Caco-2 (cell line): ENCODE measurements at regions not wholly inside any gene's neighbourhood (a gene's known extent, or its start where the extent isn't known, plus 50 kb on each side); places are given as distances from the start of the nearest gene placed in this dataset.

Experiments used
- BruUV-seq: library from RNA; stranded (reverse); fragments of 400-500 nt; replicated peaks from 2 replicates; lab custom pipeline; 2021; lab: Mats Ljungman, UMichigan
- CTCF ChIA-PET: fragments of 300-600 bp; sonication (Branson Sonifier 250); formaldehyde crosslinking; loops from one replicate; lab custom pipeline; 2022; ENCODE audit warnings: antibody characterized with exemption; lab: Charles Lee
- POLR2A ChIA-PET: fragments of 300-600 bp; sonication (Branson Sonifier 250); formaldehyde crosslinking; loops from one replicate; lab custom pipeline; 2022; ENCODE audit warnings: antibody characterized with exemption; lab: Charles Lee
- DNase-seq, 2 experiments: peaks; one replicate each; pipeline versions ENCODE4 v3.0.0 to v3.0.0-alpha.2; 2020 to 2022
- H3K27me3 ChIP-seq: replicated peaks from 2 replicates; pipeline ENCODE4 v1.6.0; 2011; ENCODE audit warnings: low read length; ENCODE audit not compliant: control insufficient read depth, insufficient read depth
- H3K36me3 ChIP-seq: 2 replicates; pipeline ENCODE4 v1.5.1; 2011; ENCODE audit warnings: low read length; ENCODE audit not compliant: control insufficient read depth, insufficient read depth
- H3K4me1 ChIP-seq: fragments of 250-450 bp; sonication (Bioruptor Pico); 2 replicates; pipeline ENCODE4 v1.5.1; 2020; ENCODE audit warnings: mild to moderate bottlenecking
- H3K4me3 ChIP-seq: 2 replicates; pipeline ENCODE4 v1.5.1; 2011; ENCODE audit warnings: low read depth, mild to moderate bottlenecking, control low read depth, low read length
- H3K9me3 ChIP-seq: fragments of 250-450 bp; sonication (Bioruptor Pico); 2 replicates; pipeline ENCODE4 v1.5.1; 2020; ENCODE audit warnings: mild to moderate bottlenecking, moderate library complexity
- H3K27ac Mint-ChIP-seq: one replicate; pipeline ENCODE4 v1.8.0; 2022; ENCODE audit warnings: mixed read lengths; ENCODE audit not compliant: unreplicated experiment
- H3K27me3 Mint-ChIP-seq: one replicate; pipeline ENCODE4 v1.8.0; 2022; ENCODE audit warnings: mixed read lengths; ENCODE audit not compliant: insufficient read depth, unreplicated experiment
- H3K36me3 Mint-ChIP-seq: one replicate; pipeline ENCODE4 v1.8.0; 2022; ENCODE audit warnings: mild to moderate bottlenecking, mixed read lengths; ENCODE audit not compliant: insufficient read depth, unreplicated experiment
- H3K4me1 Mint-ChIP-seq: one replicate; pipeline ENCODE4 v1.8.0; 2022; ENCODE audit warnings: low read depth, mixed read lengths; ENCODE audit not compliant: unreplicated experiment
- H3K4me3 Mint-ChIP-seq: one replicate; pipeline ENCODE4 v1.8.0; 2022; ENCODE audit warnings: mild to moderate bottlenecking, moderate library complexity, mixed read lengths; ENCODE audit not compliant: unreplicated experiment
- H3K9me3 Mint-ChIP-seq: one replicate; pipeline ENCODE4 v1.8.0; 2022; ENCODE audit warnings: mixed read lengths; ENCODE audit not compliant: unreplicated experiment
- intact Hi-C: fragments of 100-400 bp; cut with micrococcal nuclease; formaldehyde crosslinking; loops from one replicate; pipeline ENCODE4 v1.10.0; 2022; ENCODE audit not compliant: unreplicated experiment
- TF ChIP-seq, protein P1 (sequence below), 2 experiments: fragments of 200-600 bp in 1 of 2; IDR thresholded peaks; 1 replicate in 1 of 2; 2 replicates in 1 of 2; pipeline versions ENCODE4 v1.5.1 to v1.8.0; 2011 to 2022; ENCODE audit warnings: antibody characterized with exemption in 1 of 2, control low read depth in 1 of 2, inconsistent platforms in 1 of 2, low read depth in 1 of 2, low read length in 1 of 2, mild to moderate bottlenecking in 1 of 2, moderate library complexity in 1 of 2; ENCODE audit not compliant: insufficient read depth in 1 of 2, severe bottlenecking in 1 of 2, unreplicated experiment in 1 of 2

DNA sequence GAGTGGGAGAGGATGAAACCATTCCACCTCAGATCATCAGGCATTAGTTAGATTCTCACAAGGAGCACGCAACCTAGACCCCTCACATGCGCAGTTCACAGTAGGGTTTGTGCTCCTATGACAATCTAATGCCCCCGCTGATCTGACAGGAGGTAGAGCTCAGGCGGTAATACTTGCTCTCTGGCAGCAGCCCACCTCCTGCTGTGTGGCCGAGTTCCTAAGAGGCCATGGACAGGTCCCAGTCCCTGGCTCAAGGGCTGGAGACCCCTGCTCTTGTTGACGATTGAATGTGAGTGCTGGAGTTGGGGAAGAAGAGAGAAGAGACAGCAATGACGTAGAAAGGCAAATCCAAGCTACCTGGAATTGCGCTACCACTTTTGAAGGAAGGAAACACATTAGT lies 267.2 kb downstream of the TFEC start:
- no peaks in the 10 kb centered on the region for H3K4me1 ChIP-seq
- Mint-ChIP-seq H3K4me3 (no peak overlapping the region), H3K9me3 (no peaks in the 10 kb centered on the region), H3K27ac (no peak overlapping the region), H3K4me1 (no peaks in the 10 kb centered on the region), H3K36me3 (no peaks in the 10 kb centered on the region), H3K27me3 (peaks cover 2% of the 10 kb centered on the region)
- TF ChIP-seq, protein P1, sequence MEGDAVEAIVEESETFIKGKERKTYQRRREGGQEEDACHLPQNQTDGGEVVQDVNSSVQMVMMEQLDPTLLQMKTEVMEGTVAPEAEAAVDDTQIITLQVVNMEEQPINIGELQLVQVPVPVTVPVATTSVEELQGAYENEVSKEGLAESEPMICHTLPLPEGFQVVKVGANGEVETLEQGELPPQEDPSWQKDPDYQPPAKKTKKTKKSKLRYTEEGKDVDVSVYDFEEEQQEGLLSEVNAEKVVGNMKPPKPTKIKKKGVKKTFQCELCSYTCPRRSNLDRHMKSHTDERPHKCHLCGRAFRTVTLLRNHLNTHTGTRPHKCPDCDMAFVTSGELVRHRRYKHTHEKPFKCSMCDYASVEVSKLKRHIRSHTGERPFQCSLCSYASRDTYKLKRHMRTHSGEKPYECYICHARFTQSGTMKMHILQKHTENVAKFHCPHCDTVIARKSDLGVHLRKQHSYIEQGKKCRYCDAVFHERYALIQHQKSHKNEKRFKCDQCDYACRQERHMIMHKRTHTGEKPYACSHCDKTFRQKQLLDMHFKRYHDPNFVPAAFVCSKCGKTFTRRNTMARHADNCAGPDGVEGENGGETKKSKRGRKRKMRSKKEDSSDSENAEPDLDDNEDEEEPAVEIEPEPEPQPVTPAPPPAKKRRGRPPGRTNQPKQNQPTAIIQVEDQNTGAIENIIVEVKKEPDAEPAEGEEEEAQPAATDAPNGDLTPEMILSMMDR (IDR thresholded peaks at IDR 0.05; ENCODE audit: insufficient read depth in 1 of 2, low read depth in 1 of 2, low read length in 1 of 2, severe bottlenecking in 1 of 2, unreplicated experiment in 1 of 2): no peak
- H3K4me3 ChIP-seq: no peak overlapping the region
- no peaks in the 10 kb centered on the region for H3K36me3 ChIP-seq
- H3K27me3 ChIP-seq: no peaks in the 10 kb centered on the region
- no peaks in the 10 kb centered on the region for H3K9me3 ChIP-seq
- DNase-seq: no peak
- BruUV-seq: no TSS peak
- POLR2A ChIA-PET: no interaction called here
- CTCF ChIA-PET: no interaction called here
- intact Hi-C loops: no loop called here

DNA sequence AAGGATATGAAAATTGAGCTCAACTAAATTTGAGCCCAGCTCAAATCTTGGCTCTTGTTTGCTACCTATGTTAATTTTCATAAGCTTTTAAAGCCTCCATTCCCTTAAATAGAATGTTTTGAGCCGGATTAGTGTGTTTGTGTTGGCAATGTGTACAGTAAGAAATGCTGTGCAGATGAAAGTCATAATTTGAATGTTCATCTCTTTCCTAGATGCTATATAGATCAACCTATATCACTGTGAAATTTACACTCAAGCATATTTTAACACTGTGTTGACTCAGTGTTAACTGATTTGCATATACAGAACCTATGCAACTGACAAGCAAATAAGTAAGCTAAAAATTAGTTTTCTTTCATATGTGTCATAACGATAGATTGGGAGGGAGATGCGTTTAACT lies 272.5 kb downstream of the TFEC start:
- TF ChIP-seq, protein P1 (IDR thresholded peaks at IDR 0.05; ENCODE audit: insufficient read depth in 1 of 2, low read depth in 1 of 2, low read length in 1 of 2, severe bottlenecking in 1 of 2, unreplicated experiment in 1 of 2): no peak
- Mint-ChIP-seq H3K27ac (no peak overlapping the region), H3K27me3 (peaks cover 2% of the 10 kb centered on the region), H3K36me3 (no peaks in the 10 kb centered on the region), H3K9me3 (no peaks in the 10 kb centered on the region), H3K4me3 (no peak overlapping the region), H3K4me1 (no peaks in the 10 kb centered on the region)
- H3K4me1 ChIP-seq: no peaks in the 10 kb centered on the region
- POLR2A ChIA-PET: no interaction called here
- no peak overlapping the region for H3K4me3 ChIP-seq
- no peaks in the 10 kb centered on the region for H3K9me3 ChIP-seq
- no peak for DNase-seq
- intact Hi-C loops: no loop called here
- H3K36me3 ChIP-seq: no peaks in the 10 kb centered on the region
- no TSS peak for BruUV-seq
- H3K27me3 ChIP-seq: no peaks in the 10 kb centered on the region
- CTCF ChIA-PET: no interaction called here

DNA sequence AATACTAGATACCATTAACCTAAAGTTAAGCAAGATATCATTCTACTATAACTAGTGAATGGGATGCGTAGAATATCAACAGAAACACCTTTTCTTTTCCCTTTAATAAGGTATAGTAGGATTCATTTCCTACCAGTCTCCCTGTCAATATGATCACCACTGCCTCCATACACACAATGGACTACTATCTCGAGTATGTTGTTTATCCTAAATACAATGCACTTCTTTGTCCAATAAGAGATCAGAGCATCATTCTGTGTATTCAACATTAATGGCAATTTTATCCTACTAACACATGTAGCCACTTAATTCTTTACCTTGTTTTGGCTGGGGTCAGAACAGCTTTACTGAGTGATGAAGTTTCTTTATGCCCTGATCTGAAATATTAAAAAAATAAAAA lies 276.3 kb downstream of the TFEC start:
- DNase-seq: no peak
- no peaks in the 10 kb centered on the region for H3K4me1 Mint-ChIP-seq
- no TSS peak for BruUV-seq
- no peaks in the 10 kb centered on the region for H3K4me1 ChIP-seq
- peaks cover 2% of the 10 kb centered on the region for H3K27me3 Mint-ChIP-seq
- TF ChIP-seq, protein P1 (IDR thresholded peaks at IDR 0.05; ENCODE audit: insufficient read depth in 1 of 2, low read depth in 1 of 2, low read length in 1 of 2, severe bottlenecking in 1 of 2, unreplicated experiment in 1 of 2): no peak
- H3K36me3 ChIP-seq: no peaks in the 10 kb centered on the region
- no peaks in the 10 kb centered on the region for H3K9me3 ChIP-seq
- ChIA-PET CTCF (no interaction called here), POLR2A (no interaction called here)
- H3K4me3 ChIP-seq: no peak overlapping the region
- intact Hi-C loops: loop anchor here (5.0 kb wide), 1 partner anchor 158 kb away; no protein-coding TSS in a partner anchor
- H3K36me3 Mint-ChIP-seq: no peaks in the 10 kb centered on the region
- H3K27me3 ChIP-seq: no peaks in the 10 kb centered on the region
- H3K4me3 Mint-ChIP-seq: no peak overlapping the region
- no peak overlapping the region for H3K27ac Mint-ChIP-seq
- H3K9me3 Mint-ChIP-seq: no peaks in the 10 kb centered on the region
